Heart left ventricle (tissue), 16 donors: ENCODE measurements at regions not wholly inside any gene's neighbourhood (a gene's known extent, or its start where the extent isn't known, plus 50 kb on each side); places are given as distances from the start of the nearest gene placed in this dataset.
"Not testable (repeated sequence)": the region's sequence is repeated elsewhere in the genome, so short reads cannot be mapped to it uniquely, and the experiment has no call there.

ENCODE experiments used
- ATAC-seq, 4 donors: fragments of 200-7000 bp; cut with Tn5 transposase; one replicate each; pipeline ENCODE4 v1.9.1; 2020 to 2022; ENCODE audit warnings: moderate library complexity in 4 of 4, mild to moderate bottlenecking in 3 of 4, moderate number of reproducible peaks in 1 of 4
- DNase-seq, 5 donors: peaks; one replicate each; pipeline ENCODE4 v3.0.0-alpha.2; 2020
- H3K27ac ChIP-seq, 12 donors: fragments of 200-600 bp; sonication (generic) in 4 of 12; one replicate each; pipeline versions ENCODE4 v1.5.0 to v1.8.0; 2016 to 2022; ENCODE audit warnings: mild to moderate bottlenecking in 2 of 12
- H3K27me3 ChIP-seq, 9 donors: fragments of 200-600 bp; sonication (generic) in 2 of 9; one replicate each; pipeline versions ENCODE4 v1.5.1 to v1.8.0; 2016 to 2022; ENCODE audit warnings: mild to moderate bottlenecking in 3 of 9
- H3K36me3 ChIP-seq, 9 donors: fragments of 200-600 bp; sonication (generic) in 2 of 9; one replicate each; pipeline versions ENCODE4 v1.5.0 to v1.8.0; 2018 to 2022; ENCODE audit warnings: mild to moderate bottlenecking in 2 of 9
- H3K4me1 ChIP-seq, 12 donors: fragments of 200-600 bp; sonication (generic) in 4 of 12; one replicate each; pipeline versions ENCODE4 v1.5.0 to v1.8.0; 2016 to 2022; ENCODE audit warnings: mild to moderate bottlenecking in 3 of 12
- H3K4me3 ChIP-seq, 12 donors: fragments of 200-600 bp; sonication (generic) in 4 of 12; one replicate each; pipeline versions ENCODE4 v1.5.0 to v1.8.0; 2017 to 2022; ENCODE audit warnings: mild to moderate bottlenecking in 9 of 12, moderate library complexity in 4 of 12
- H3K9me3 ChIP-seq, 12 donors: fragments of 200-600 bp; sonication (generic) in 4 of 12; one replicate each; pipeline versions ENCODE4 v1.5.0 to v1.8.0; 2016 to 2022; ENCODE audit warnings: mild to moderate bottlenecking in 1 of 12
- CTCF ChIP-seq, 12 donors: fragments of 200-600 bp; sonication (generic) in 4 of 12; IDR thresholded peaks; one replicate each; pipeline versions ENCODE4 v1.5.0 to v1.8.0; 2018 to 2022; ENCODE audit warnings: antibody characterized with exemption in 12 of 12, mild to moderate bottlenecking in 5 of 12
- POLR2A ChIP-seq, 2 donors: fragments of 450-650 bp; IDR thresholded peaks; one replicate each; pipeline ENCODE4 v1.6.1; 2017; ENCODE audit warnings: antibody characterized with exemption in 2 of 2, mild to moderate bottlenecking in 2 of 2, moderate library complexity in 2 of 2
- WGBS, 4 donors: extraction: QIAGEN DNeasy Blood & Tissue Kit in 2 of 4; methylation state at CpG; one replicate each; pipeline versions ENCODE4 v1.1.5 to v1.1.7; 2013 to 2018; 5-methylcytosine and 5-hydroxymethylcytosine counted together
- intact Hi-C, 10 donors: fragments of 100-400 bp; cut with DNase I; formaldehyde crosslinking; loops; one replicate each; pipeline versions ENCODE4 v1.11.1 to v1.14.2; 2022
- donor health status: ischemic (EF 13 %, LVEDD 7.1; RV severe dilation, severe dysfunction).
- donor health status: healthy with polysubstance abuse.
- donor health status: DM: no; HTN: yes; CAD: no.
- donor health status: DM: no; HTN: no; CAD: no.
- donor health status: ischemic (EF 25% LVEDD 6.9; RV normal size, moderate dysfunction).
- donor health status: ischemic (EF 25% LVEDD 5.7; RV mildly dilated, moderate dysfunction).
- donor health status: healthy.
- donor health status: DM: yes; HTN: yes; CAD: no.
- donor health status: ischemic (EF 35%, LVEDD 5.7; RV mildly dilated, moderate dysfunction).
- donor health status: nonischemic (EF 11% LVEDD 7.7; RV severe dilation, severe dysfunction).
- donor health status: DM: yes; HTN: yes; CAD: no.
- donor health status: PGD.
- donor health status: ischemic (EF 29% LVEDD 5.4; RV normal size, mild dysfunction).
- donor health status: nonischemic (EF 23%, LVEDD 6.1; RV moderate dilation, normal function).

- ATAC-seq, result no peak
- 42 to 51% (median 48%) methylated on average over 3 of the region's 3 CpGs for WGBS, 4 donors
- Histone ChIP-seq H3K4me3 (no peak overlapping the region), H3K9me3 (no peaks in the 10 kb centered on the region), H3K27me3 (no peaks in the 10 kb centered on the region), H3K36me3 (no peaks in the 10 kb centered on the region), H3K27ac (no peak overlapping the region), H3K4me1 (no peaks in the 10 kb centered on the region)
- no peak for DNase-seq
- intact Hi-C loops, result no loop called here
- TF ChIP-seq POLR2A (IDR thresholded peaks at IDR 0.05) (no peak), CTCF (IDR thresholded peaks at IDR 0.05) (no peak)
These were observed 474.8 kb downstream of the CNTN3 start for GRCh38 chr3:74139648-74140047.

- ATAC-seq, result no peak
These were observed 476.7 kb downstream of the CNTN3 start for GRCh38 chr3:74137790-74138189.

GRCh38 chr3:74135808-74136207 lies 478.7 kb downstream of the CNTN3 start:
- 83 to 98% (median 93%) methylated on average over 8 of the region's 8 CpGs for WGBS, 4 donors
- Histone ChIP-seq H3K9me3 (peaks cover 0 to 6% (median 0%) of the 10 kb centered on the region in 12 donors), H3K27ac (no peak overlapping the region), H3K36me3 (no peaks in the 10 kb centered on the region), H3K4me1 (no peaks in the 10 kb centered on the region), H3K27me3 (no peaks in the 10 kb centered on the region), H3K4me3 (no peak overlapping the region)
- TF ChIP-seq POLR2A (IDR thresholded peaks at IDR 0.05), result no peak
- TF ChIP-seq CTCF (IDR thresholded peaks at IDR 0.05), result no peak
- ATAC-seq (no peak), DNase-seq (peak in 1 of 5 donors; percentile 53)
- intact Hi-C loops, result no loop called here

More at GRCh38 chr3:74137790-74138189, 476.7 kb downstream of the CNTN3 start:
- Histone ChIP-seq H3K27ac (no peak overlapping the region), H3K9me3 (no peaks in the 10 kb centered on the region), H3K27me3 (no peaks in the 10 kb centered on the region), H3K36me3 (no peaks in the 10 kb centered on the region), H3K4me3 (no peak overlapping the region), H3K4me1 (no peaks in the 10 kb centered on the region)
- TF ChIP-seq POLR2A (IDR thresholded peaks at IDR 0.05) (no peak), CTCF (IDR thresholded peaks at IDR 0.05) (no peak)
- no peak for DNase-seq
- intact Hi-C loops, result no loop called here

- peaks cover 0 to 11% (median 0%) of the 10 kb centered on the region in 12 donors for H3K9me3 ChIP-seq
- H3K4me1 ChIP-seq, result no peaks in the 10 kb centered on the region
- intact Hi-C loops, result no loop called here
- no peak for TF ChIP-seq POLR2A (IDR thresholded peaks at IDR 0.05)
- TF ChIP-seq CTCF (IDR thresholded peaks at IDR 0.05), result no peak
- no peak overlapping the region for H3K4me3 ChIP-seq
- H3K36me3 ChIP-seq, result no peaks in the 10 kb centered on the region
- H3K27ac ChIP-seq, result no peak overlapping the region
- ATAC-seq, result no peak
- WGBS, 4 donors, result 61 to 74% (median 71%) methylated on average over 2 of the region's 2 CpGs
- DNase-seq, result no peak
- H3K27me3 ChIP-seq, result no peaks in the 10 kb centered on the region
These were observed 479.6 kb downstream of the CNTN3 start for GRCh38 chr3:74134831-74135230.

GRCh38 chr3:74131546-74132328 lies 482.7 kb downstream of the CNTN3 start:
- H3K27ac ChIP-seq, H3K36me3 ChIP-seq, H3K4me1 ChIP-seq, ATAC-seq, DNase-seq, H3K27me3 ChIP-seq, intact Hi-C loops, H3K4me3 ChIP-seq: not testable (repeated sequence)
- WGBS, 4 donors, result 66 to 79% (median 75%) methylated on average over 6 of the region's 6 CpGs
- H3K9me3 ChIP-seq, result peaks cover 0 to 11% (median 0%) of the 10 kb centered on the region in 12 donors
